Endodermal cell (in vitro differentiated cells): ENCODE measurements at regions not wholly inside any gene's neighbourhood (a gene's known extent, or its start where the extent isn't known, plus 50 kb on each side); places are given as distances from the start of the nearest gene placed in this dataset.

ENCODE experiments used
- DNase-seq: peaks from one replicate; pipeline ENCODE4 v3.0.0-alpha.2; 2017
- H3K27ac ChIP-seq: 2 replicates; pipeline ENCODE4 v1.5.1; 2013; ENCODE audit warnings: mild to moderate bottlenecking, low read depth, low read length, moderate library complexity
- H3K27me3 ChIP-seq: 2 replicates; pipeline ENCODE4 v1.6.1; 2013; ENCODE audit warnings: mild to moderate bottlenecking, low read length, moderate library complexity; ENCODE audit not compliant: insufficient read depth, control insufficient read depth, poor library complexity, severe bottlenecking
- H3K36me3 ChIP-seq: 2 replicates; pipeline ENCODE4 v1.7.0; 2013; ENCODE audit warnings: mild to moderate bottlenecking, low read length, moderate library complexity; ENCODE audit not compliant: control insufficient read depth, insufficient read depth
- H3K4me1 ChIP-seq: one replicate; pipeline ENCODE4 v1.7.0; 2013; ENCODE audit warnings: low read length; ENCODE audit not compliant: control insufficient read depth, insufficient read depth
- H3K4me3 ChIP-seq: 2 replicates; pipeline ENCODE4 v1.5.1; 2013; ENCODE audit warnings: mild to moderate bottlenecking, low read length, moderate library complexity
- H3K9ac ChIP-seq: 2 replicates; pipeline ENCODE4 v1.6.1; 2013; ENCODE audit warnings: mild to moderate bottlenecking, low read length, moderate library complexity; ENCODE audit not compliant: poor library complexity, severe bottlenecking; ENCODE audit errors: extremely low read depth
- H3K9me3 ChIP-seq: 2 replicates; pipeline ENCODE4 v1.6.1; 2013; ENCODE audit warnings: mild to moderate bottlenecking, low read length, moderate library complexity; ENCODE audit not compliant: control insufficient read depth
- H3K27ac Mint-ChIP-seq: 2 replicates; pipeline ENCODE4 v1.8.0; 2020; ENCODE audit warnings: mixed read lengths
- H3K27me3 Mint-ChIP-seq: 2 replicates; pipeline ENCODE4 v1.8.0; 2021; ENCODE audit warnings: mild to moderate bottlenecking, mixed read lengths; ENCODE audit not compliant: insufficient read depth
- H3K36me3 Mint-ChIP-seq: 2 replicates; pipeline ENCODE4 v1.8.0; 2020; ENCODE audit warnings: low read depth, mixed read lengths
- H3K4me1 Mint-ChIP-seq: 2 replicates; pipeline ENCODE4 v1.8.0; 2020; ENCODE audit warnings: mixed read lengths
- H3K4me3 Mint-ChIP-seq: 2 replicates; pipeline ENCODE4 v1.8.0; 2020; ENCODE audit warnings: mild to moderate bottlenecking, moderate library complexity, mixed read lengths
- H3K9me3 Mint-ChIP-seq: 2 replicates; pipeline ENCODE4 v1.8.0; 2020; ENCODE audit warnings: mild to moderate bottlenecking, mixed read lengths
- WGBS, 2 experiments: methylation state at CpG; one replicate each; pipeline versions ENCODE4 v1.1.5 to v1.1.7; 2013; ENCODE audit warnings: missing lambda C conversion rate in 2 of 2, mixed read lengths in 1 of 2; ENCODE audit not compliant: insufficient coverage in 1 of 2, insufficient read length in 1 of 2; 5-methylcytosine and 5-hydroxymethylcytosine counted together
- TF ChIP-seq, protein P1 (sequence below): fragments of 200-600 bp; sonication (generic); conservative IDR thresholded peaks from 2 replicates; pipeline ENCODE4 v1.5.0; 2021; ENCODE audit warnings: antibody characterized with exemption, mild to moderate bottlenecking

GRCh38 chr17:73924114-73924908 is 279.2 kb upstream of the RPL38 start:
- no peaks in the 10 kb centered on the region for H3K4me1 ChIP-seq
- 84 to 92% methylated on average over 7 to 10 of the region's 10 CpGs for WGBS, 2 experiments
- peak; percentile 28 for DNase-seq
- no peaks in the 10 kb centered on the region for H3K36me3 ChIP-seq
- no peak overlapping the region for H3K9ac ChIP-seq
- H3K27me3 ChIP-seq: no peaks in the 10 kb centered on the region
- no peaks in the 10 kb centered on the region for H3K36me3 Mint-ChIP-seq
- H3K4me3 ChIP-seq: peak overlapping the region; percentile 71
- H3K9me3 ChIP-seq: peaks cover 58% of the 10 kb centered on the region
- peaks cover 47% of the 10 kb centered on the region for H3K9me3 Mint-ChIP-seq
- H3K27ac ChIP-seq: no peak overlapping the region
- no peak overlapping the region for H3K4me3 Mint-ChIP-seq
- H3K4me1 Mint-ChIP-seq: no peaks in the 10 kb centered on the region
- TF ChIP-seq, protein P1, sequence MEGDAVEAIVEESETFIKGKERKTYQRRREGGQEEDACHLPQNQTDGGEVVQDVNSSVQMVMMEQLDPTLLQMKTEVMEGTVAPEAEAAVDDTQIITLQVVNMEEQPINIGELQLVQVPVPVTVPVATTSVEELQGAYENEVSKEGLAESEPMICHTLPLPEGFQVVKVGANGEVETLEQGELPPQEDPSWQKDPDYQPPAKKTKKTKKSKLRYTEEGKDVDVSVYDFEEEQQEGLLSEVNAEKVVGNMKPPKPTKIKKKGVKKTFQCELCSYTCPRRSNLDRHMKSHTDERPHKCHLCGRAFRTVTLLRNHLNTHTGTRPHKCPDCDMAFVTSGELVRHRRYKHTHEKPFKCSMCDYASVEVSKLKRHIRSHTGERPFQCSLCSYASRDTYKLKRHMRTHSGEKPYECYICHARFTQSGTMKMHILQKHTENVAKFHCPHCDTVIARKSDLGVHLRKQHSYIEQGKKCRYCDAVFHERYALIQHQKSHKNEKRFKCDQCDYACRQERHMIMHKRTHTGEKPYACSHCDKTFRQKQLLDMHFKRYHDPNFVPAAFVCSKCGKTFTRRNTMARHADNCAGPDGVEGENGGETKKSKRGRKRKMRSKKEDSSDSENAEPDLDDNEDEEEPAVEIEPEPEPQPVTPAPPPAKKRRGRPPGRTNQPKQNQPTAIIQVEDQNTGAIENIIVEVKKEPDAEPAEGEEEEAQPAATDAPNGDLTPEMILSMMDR: no peak
- H3K27ac Mint-ChIP-seq: no peak overlapping the region
- H3K27me3 Mint-ChIP-seq: peaks cover 34% of the 10 kb centered on the region

- Mint-ChIP-seq H3K27ac (no peak overlapping the region), H3K4me1 (peaks cover 2% of the 10 kb centered on the region), H3K36me3 (no peaks in the 10 kb centered on the region), H3K27me3 (peaks cover 33% of the 10 kb centered on the region), H3K9me3 (peaks cover 46% of the 10 kb centered on the region), H3K4me3 (no peak overlapping the region)
- TF ChIP-seq, protein P1: no peak
- peak overlapping the region; percentile 71 for H3K4me3 ChIP-seq
- DNase-seq: peak; percentile 59
- no peak overlapping the region for H3K27ac ChIP-seq
- H3K4me1 ChIP-seq: no peaks in the 10 kb centered on the region
- H3K9me3 ChIP-seq: peaks cover 55% of the 10 kb centered on the region
- H3K36me3 ChIP-seq: no peaks in the 10 kb centered on the region
- H3K27me3 ChIP-seq: no peaks in the 10 kb centered on the region
- H3K9ac ChIP-seq: no peak overlapping the region
Observed at GRCh38 chr17:73924909-73925186, 278.6 kb upstream of the RPL38 start.

DNA sequence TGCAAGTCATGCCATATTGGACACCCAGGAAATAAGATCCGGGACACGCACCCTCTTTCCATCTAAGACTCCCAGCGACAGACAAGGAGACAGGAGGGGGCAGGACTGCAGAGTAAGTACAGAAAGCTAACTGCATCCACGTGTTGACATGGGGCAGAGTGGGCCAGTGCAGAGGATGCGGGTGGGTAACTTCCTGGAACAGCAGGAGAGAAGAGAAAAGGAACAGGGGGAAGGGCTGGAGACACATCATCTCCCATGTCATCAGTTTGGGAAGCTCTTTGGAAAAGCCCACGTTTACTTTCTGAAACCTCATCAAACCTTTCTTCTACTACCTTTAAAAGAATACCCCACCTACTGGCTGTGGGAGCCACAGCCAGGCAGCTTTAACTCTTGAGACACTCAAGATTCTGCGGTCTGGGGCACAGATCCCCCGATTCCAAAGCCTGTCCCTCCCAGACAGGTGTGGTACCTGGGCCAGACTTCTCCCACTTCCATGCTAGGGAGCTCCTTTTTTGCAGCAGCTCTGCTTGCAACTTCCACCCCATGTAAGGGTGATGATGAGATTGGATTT is 273.5 kb upstream of the RPL38 start:
- 59% methylated on average over 7 of the region's 8 CpGs; no CpG with 5 or more reads in 1 of the 2 experiments for WGBS, 2 experiments
- Histone ChIP-seq H3K36me3 (no peaks in the 10 kb centered on the region), H3K4me3 (no peak overlapping the region), H3K9ac (no peak overlapping the region), H3K27ac (no peak overlapping the region), H3K27me3 (no peaks in the 10 kb centered on the region), H3K4me1 (no peaks in the 10 kb centered on the region), H3K9me3 (peaks cover 27% of the 10 kb centered on the region)
- H3K27me3 Mint-ChIP-seq: peaks cover 25% of the 10 kb centered on the region
- TF ChIP-seq, protein P1: peak; percentile 65
- peaks cover 3% of the 10 kb centered on the region for H3K4me1 Mint-ChIP-seq
- no peak overlapping the region for H3K27ac Mint-ChIP-seq
- no peak overlapping the region for H3K4me3 Mint-ChIP-seq
- DNase-seq: peak; percentile 64
- H3K36me3 Mint-ChIP-seq: no peaks in the 10 kb centered on the region
- H3K9me3 Mint-ChIP-seq: peaks cover 21% of the 10 kb centered on the region
